Mesodermal cell (in vitro differentiated cells): ENCODE measurements at regions not wholly inside any gene's neighbourhood (a gene's known extent, or its start where the extent isn't known, plus 50 kb on each side); places are given as distances from the start of the nearest gene placed in this dataset.
"Not testable (repeated sequence)": the region's sequence is repeated elsewhere in the genome, so short reads cannot be mapped to it uniquely, and the experiment has no call there.

ENCODE experiments used
- H3K27ac ChIP-seq: 2 replicates; pipeline ENCODE4 v1.7.0; 2013; ENCODE audit warnings: mild to moderate bottlenecking, low read depth, low read length, moderate library complexity; ENCODE audit not compliant: severe bottlenecking
- H3K36me3 ChIP-seq: 2 replicates; pipeline ENCODE4 v1.7.1; 2013; ENCODE audit warnings: mild to moderate bottlenecking, low read length, moderate library complexity; ENCODE audit not compliant: control insufficient read depth, insufficient read depth
- H3K4me1 ChIP-seq: one replicate; pipeline ENCODE4 v1.7.1; 2013; ENCODE audit warnings: mild to moderate bottlenecking, low read length; ENCODE audit not compliant: insufficient read depth, control insufficient read depth, poor library complexity, severe bottlenecking
- H3K4me3 ChIP-seq: 2 replicates; pipeline ENCODE4 v1.7.0; 2013; ENCODE audit warnings: low read length, control low read depth, mild to moderate bottlenecking; ENCODE audit not compliant: insufficient read depth, poor library complexity, severe bottlenecking; ENCODE audit errors: extremely low read depth
- H3K9me3 ChIP-seq: 2 replicates; pipeline ENCODE4 v1.7.1; 2013; ENCODE audit warnings: mild to moderate bottlenecking, low read length, moderate library complexity; ENCODE audit not compliant: control insufficient read depth
- WGBS, 2 experiments: methylation state at CpG; one replicate each; pipeline ENCODE4 v1.1.5; 2013; ENCODE audit warnings: missing lambda C conversion rate in 2 of 2; ENCODE audit not compliant: insufficient coverage in 2 of 2; 5-methylcytosine and 5-hydroxymethylcytosine counted together

GRCh38 chr15:68492855-68493254 lies 60.9 kb upstream of the ITGA11 start:
- Histone ChIP-seq H3K4me1 (peaks cover 17% of the 10 kb centered on the region), H3K36me3 (no peaks in the 10 kb centered on the region), H3K9me3 (peaks cover 4% of the 10 kb centered on the region), H3K27ac (no peak overlapping the region), H3K4me3 (no peak overlapping the region)
- 79 to 100% methylated on average over 4 of the region's 4 CpGs for WGBS, 2 experiments

- 87 to 98% methylated on average over 3 of the region's 3 CpGs for WGBS, 2 experiments
- Histone ChIP-seq H3K27ac (no peak overlapping the region), H3K36me3 (no peaks in the 10 kb centered on the region), H3K9me3 (no peaks in the 10 kb centered on the region), H3K4me1 (peaks cover 17% of the 10 kb centered on the region), H3K4me3 (no peak overlapping the region)
Observed at GRCh38 chr15:68493629-68494028, 61.7 kb upstream of the ITGA11 start.

GRCh38 chr15:68494573-68495110 lies 62.7 kb upstream of the ITGA11 start:
- Histone ChIP-seq H3K4me1 (peaks cover 11% of the 10 kb centered on the region), H3K27ac (no peak overlapping the region), H3K36me3 (no peaks in the 10 kb centered on the region), H3K9me3 (no peaks in the 10 kb centered on the region), H3K4me3 (no peak overlapping the region)
- WGBS, 2 experiments, result 86% methylated on average over 1 of the region's 2 CpGs; no CpG with 5 or more reads in 1 of the 2 experiments

- Histone ChIP-seq H3K4me1 (peaks cover 17% of the 10 kb centered on the region), H3K4me3 (no peak overlapping the region), H3K36me3 (no peaks in the 10 kb centered on the region), H3K9me3 (no peaks in the 10 kb centered on the region), H3K27ac (no peak overlapping the region)
- 100% methylated on average over 1 of the region's 1 CpG for WGBS, 2 experiments
Observed at GRCh38 chr15:68495221-68495950, 63.4 kb upstream of the ITGA11 start.

DNA sequence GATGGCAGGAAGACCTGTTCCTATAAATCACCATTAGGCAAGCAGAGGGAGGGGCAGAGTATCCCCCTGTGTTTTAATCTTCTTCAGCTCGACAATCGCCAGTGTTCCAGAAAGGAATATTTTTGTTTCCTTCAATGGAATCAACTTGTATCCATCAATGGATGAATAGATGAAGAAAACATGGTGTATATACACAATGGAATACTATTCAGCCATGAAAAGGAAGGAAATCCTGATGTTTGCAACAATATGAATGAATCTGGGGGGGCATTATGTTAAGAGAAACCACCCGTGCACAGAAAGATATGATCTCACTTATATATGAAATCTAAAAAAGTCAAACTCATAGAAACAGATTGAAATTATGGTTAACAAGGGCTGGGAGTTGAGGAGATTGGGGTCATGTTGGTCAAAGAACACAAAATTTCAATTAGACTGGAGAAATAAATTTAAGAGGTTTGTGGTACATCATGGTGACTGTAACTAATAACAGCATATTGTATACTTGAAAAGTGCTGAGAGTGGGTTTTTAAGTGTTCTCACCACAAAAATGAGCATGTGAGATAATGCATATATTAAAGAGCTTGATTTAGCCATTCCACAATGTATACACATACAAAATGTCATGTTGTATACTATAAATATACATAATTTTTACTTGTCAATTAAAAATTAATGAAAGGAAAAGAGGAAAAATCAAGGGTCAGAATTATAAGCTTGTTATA lies 64.2 kb upstream of the ITGA11 start:
- WGBS, 2 experiments, result no CpG with 5 or more reads among the region's 3 CpGs
- Histone ChIP-seq H3K36me3 (no peaks in the 10 kb centered on the region), H3K4me1 (peaks cover 18% of the 10 kb centered on the region), H3K4me3 (no peak overlapping the region), H3K9me3 (no peaks in the 10 kb centered on the region), H3K27ac (no peak overlapping the region)

GRCh38 chr15:68496751-68497150 lies 64.8 kb upstream of the ITGA11 start:
- H3K27ac ChIP-seq, result not testable (repeated sequence)
- 100% methylated on average over 2 to 3 of the region's 3 CpGs for WGBS, 2 experiments

GRCh38 chr15:68497206-68497910 lies 65.4 kb upstream of the ITGA11 start:
- no peaks in the 10 kb centered on the region for H3K9me3 ChIP-seq
- 77 to 81% methylated on average over 3 to 4 of the region's 5 CpGs for WGBS, 2 experiments
- H3K4me1 ChIP-seq, result peaks cover 18% of the 10 kb centered on the region
- H3K36me3 ChIP-seq, result no peaks in the 10 kb centered on the region
- no peak overlapping the region for H3K27ac ChIP-seq
- H3K4me3 ChIP-seq, result no peak overlapping the region

More at GRCh38 chr15:68496751-68497150, 64.8 kb upstream of the ITGA11 start:
- not testable (repeated sequence) for H3K36me3 ChIP-seq, H3K4me3 ChIP-seq, H3K9me3 ChIP-seq
- H3K4me1 ChIP-seq, result peaks cover 18% of the 10 kb centered on the region

- peaks cover 15% of the 10 kb centered on the region for H3K4me1 ChIP-seq
- no peaks in the 10 kb centered on the region for H3K36me3 ChIP-seq
- H3K9me3 ChIP-seq, result no peaks in the 10 kb centered on the region
- H3K4me3 ChIP-seq, result no peak overlapping the region
- H3K27ac ChIP-seq, result no peak overlapping the region
- 100% methylated on average over 2 of the region's 2 CpGs for WGBS, 2 experiments
Observed at GRCh38 chr15:68498076-68498475, 66.1 kb upstream of the ITGA11 start.

DNA sequence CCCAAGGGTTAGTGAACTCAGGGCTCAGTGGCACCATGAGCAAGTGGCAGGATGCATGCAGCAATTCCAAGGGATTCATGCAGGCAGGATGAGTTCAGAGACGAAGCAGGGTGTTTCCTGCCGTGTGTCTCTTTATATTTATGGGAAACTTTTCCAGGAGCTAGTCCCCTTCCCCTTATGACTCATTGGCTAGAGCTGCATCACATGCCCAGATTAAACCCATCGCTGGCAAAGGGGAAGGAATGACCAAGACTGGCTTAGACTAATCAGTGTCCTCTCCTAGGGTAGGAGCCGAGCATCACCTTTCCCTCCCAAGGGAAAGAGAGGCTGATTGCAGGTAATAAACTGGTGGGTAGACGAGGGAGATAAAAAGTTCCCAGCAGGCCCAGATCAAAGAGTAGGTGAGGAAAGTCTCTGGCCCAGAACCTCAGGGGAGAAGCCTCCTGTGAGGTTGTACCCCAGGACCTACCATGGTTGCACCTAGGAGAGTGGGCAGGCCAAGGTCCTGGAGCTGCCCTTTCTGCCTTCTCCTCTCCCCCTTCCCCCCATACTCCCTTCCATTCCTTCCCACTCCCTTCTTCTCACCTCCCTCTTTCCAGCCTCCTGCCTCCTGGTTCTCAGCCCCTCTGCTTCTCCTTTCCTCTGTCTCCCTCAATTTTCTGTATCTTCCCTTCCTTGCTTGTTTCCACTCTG lies 67.8 kb upstream of the ITGA11 start:
- no peaks in the 10 kb centered on the region for H3K36me3 ChIP-seq
- 73 to 80% methylated on average over 2 to 3 of the region's 5 CpGs for WGBS, 2 experiments
- no peaks in the 10 kb centered on the region for H3K9me3 ChIP-seq
- no peak overlapping the region for H3K27ac ChIP-seq
- H3K4me3 ChIP-seq, result no peak overlapping the region
- peaks cover 16% of the 10 kb centered on the region for H3K4me1 ChIP-seq
